ENCODE measurements at regions not wholly inside any gene's neighbourhood (a gene's known extent, or its start where the extent isn't known, plus 50 kb on each side); places are given as distances from the start of the nearest gene placed in this dataset.

- no peak for TF ChIP-seq POLR2A (IDR thresholded peaks at IDR 0.05; ENCODE audit: low read length)
- no peak for TF ChIP-seq GATA1 (IDR thresholded peaks at IDR 0.05; ENCODE audit: low read depth, low read length)
These were observed 221.7 kb downstream of the FGF10 start for GRCh38 chr5:44167540-44167939.
